NCI-H82 treated with DMSO at 0.1 percent for 48 hours (cell line): ENCODE measurements at regions not wholly inside any gene's neighbourhood (a gene's known extent, or its start where the extent isn't known, plus 50 kb on each side); places are given as distances from the start of the nearest gene placed in this dataset.
"Not testable (repeated sequence)": the region's sequence is repeated elsewhere in the genome, so short reads cannot be mapped to it uniquely, and the experiment has no call there.

Experiments
- DNase-seq: peaks from one replicate; lab custom pipeline; 2025; ENCODE audit not compliant: unreplicated experiment; lab: John Stamatoyannopoulos, UW

GRCh38 chr9:25461416-25461815 lies 216.8 kb downstream of the TUSC1 start:
- no peak for DNase-seq

- DNase-seq = no peak
These were observed 224.4 kb downstream of the TUSC1 start for GRCh38 chr9:25453875-25454274.

- DNase-seq = no peak
These were observed 228.7 kb downstream of the TUSC1 start for GRCh38 chr9:25449503-25449902.

- not testable (repeated sequence) for DNase-seq
These were observed 232.5 kb downstream of the TUSC1 start for GRCh38 chr9:25445721-25446120.

GRCh38 chr9:25442526-25442925 lies 235.7 kb downstream of the TUSC1 start:
- no peak for DNase-seq

- no peak for DNase-seq
These were observed 250.3 kb downstream of the TUSC1 start for GRCh38 chr9:25427898-25428297.

- DNase-seq = no peak
These were observed 251.0 kb downstream of the TUSC1 start for GRCh38 chr9:25427290-25427689.

GRCh38 chr9:25421560-25421959 lies 256.7 kb downstream of the TUSC1 start:
- DNase-seq = no peak

GRCh38 chr9:25418974-25419373 lies 259.3 kb downstream of the TUSC1 start:
- DNase-seq = no peak

- no peak for DNase-seq
These were observed 262.5 kb downstream of the TUSC1 start for GRCh38 chr9:25415718-25416117.

GRCh38 chr9:25412646-25413045 lies 265.6 kb downstream of the TUSC1 start:
- DNase-seq = no peak

- no peak for DNase-seq
These were observed 280.5 kb downstream of the TUSC1 start for GRCh38 chr9:25397746-25398145.

- no peak for DNase-seq
These were observed 281.4 kb downstream of the TUSC1 start for GRCh38 chr9:25396828-25397227.

GRCh38 chr9:25381141-25381540 lies 297.1 kb downstream of the TUSC1 start:
- DNase-seq = no peak

GRCh38 chr9:25377039-25377438 lies 301.2 kb downstream of the TUSC1 start:
- DNase-seq = no peak

GRCh38 chr9:25374281-25374680 lies 304.0 kb downstream of the TUSC1 start:
- DNase-seq = no peak

GRCh38 chr9:25366906-25367305 lies 311.3 kb downstream of the TUSC1 start:
- DNase-seq = no peak

- DNase-seq = no peak
These were observed 324.5 kb downstream of the TUSC1 start for GRCh38 chr9:25353783-25354182.

GRCh38 chr9:25350011-25350410 lies 328.2 kb downstream of the TUSC1 start:
- no peak for DNase-seq

- no peak for DNase-seq
These were observed 356.1 kb downstream of the TUSC1 start for GRCh38 chr9:25322142-25322541.

GRCh38 chr9:25310961-25311360 lies 367.3 kb downstream of the TUSC1 start:
- DNase-seq = no peak

GRCh38 chr9:25308549-25308948 lies 369.7 kb downstream of the TUSC1 start:
- DNase-seq = no peak

- DNase-seq = no peak
These were observed 375.6 kb downstream of the TUSC1 start for GRCh38 chr9:25302601-25303000.

GRCh38 chr9:25288195-25288594 lies 390.0 kb downstream of the TUSC1 start:
- not testable (repeated sequence) for DNase-seq
